Esophagus squamous epithelium (tissue), 5 donors: ENCODE measurements at regions not wholly inside any gene's neighbourhood (a gene's known extent, or its start where the extent isn't known, plus 50 kb on each side); places are given as distances from the start of the nearest gene placed in this dataset.

Experiments used
- DNase-seq: peaks from one replicate; lab custom pipeline; 2025; lab: John Stamatoyannopoulos, UW
- H3K27ac ChIP-seq, 4 donors: fragments of 200-600 bp; sonication (generic); one replicate each; pipeline ENCODE4 v1.5.1; 2016 to 2019; ENCODE audit warnings: mild to moderate bottlenecking in 1 of 4
- H3K27me3 ChIP-seq, 4 donors: fragments of 200-600 bp; sonication (generic); 1 replicate in 3 of 4; 2 replicates in 1 of 4; pipeline versions ENCODE4 v1.5.1 to v1.6.0; 2017 to 2021; ENCODE audit warnings: antibody characterized with exemption in 1 of 4
- H3K36me3 ChIP-seq, 3 donors: fragments of 200-600 bp; sonication (generic); one replicate each; pipeline ENCODE4 v1.5.1; 2016 to 2019
- H3K4me1 ChIP-seq, 3 donors: fragments of 200-600 bp; sonication (generic); one replicate each; pipeline ENCODE4 v1.5.1; 2017 to 2019
- H3K4me3 ChIP-seq, 4 donors: fragments of 200-600 bp; sonication (generic); 1 replicate in 3 of 4; 2 replicates in 1 of 4; pipeline ENCODE4 v1.5.1; 2016 to 2019; ENCODE audit warnings: mild to moderate bottlenecking in 2 of 4, moderate library complexity in 1 of 4
- H3K9me3 ChIP-seq, 3 donors: fragments of 200-600 bp; sonication (generic); one replicate each; pipeline ENCODE4 v1.5.1; 2016 to 2019
- POLR2A ChIP-seq, 4 donors: fragments of 450-650 bp; IDR thresholded peaks; one replicate each; pipeline ENCODE4 v1.6.1; 2017; ENCODE audit warnings: antibody characterized with exemption in 4 of 4, mild to moderate bottlenecking in 4 of 4, moderate library complexity in 3 of 4
- WGBS, 2 donors: methylation state at CpG; one replicate each; pipeline ENCODE4 v1.1.5; 2018; 5-methylcytosine and 5-hydroxymethylcytosine counted together
- intact Hi-C: fragments of 100-400 bp; cut with DNase I; formaldehyde crosslinking; loops from one replicate; pipeline ENCODE4 v1.15.0; 2022
- TF ChIP-seq, protein P1 (sequence below), 6 experiments: fragments of 450-650 bp in 4 of 6; fragments of 200-600 bp in 2 of 6; sonication (generic) in 2 of 6; IDR thresholded peaks; one replicate each; pipeline ENCODE4 v1.5.1; 2016 to 2019; ENCODE audit warnings: antibody characterized with exemption in 6 of 6, mild to moderate bottlenecking in 4 of 6, moderate library complexity in 4 of 6
- donor health status: DM: yes; HTN: yes; CAD: no.

GRCh38 chr6:95142101-95142500 is 435.2 kb upstream of the MANEA start:
- TF ChIP-seq POLR2A (IDR thresholded peaks at IDR 0.05), result no peak
- TF ChIP-seq, protein P1, sequence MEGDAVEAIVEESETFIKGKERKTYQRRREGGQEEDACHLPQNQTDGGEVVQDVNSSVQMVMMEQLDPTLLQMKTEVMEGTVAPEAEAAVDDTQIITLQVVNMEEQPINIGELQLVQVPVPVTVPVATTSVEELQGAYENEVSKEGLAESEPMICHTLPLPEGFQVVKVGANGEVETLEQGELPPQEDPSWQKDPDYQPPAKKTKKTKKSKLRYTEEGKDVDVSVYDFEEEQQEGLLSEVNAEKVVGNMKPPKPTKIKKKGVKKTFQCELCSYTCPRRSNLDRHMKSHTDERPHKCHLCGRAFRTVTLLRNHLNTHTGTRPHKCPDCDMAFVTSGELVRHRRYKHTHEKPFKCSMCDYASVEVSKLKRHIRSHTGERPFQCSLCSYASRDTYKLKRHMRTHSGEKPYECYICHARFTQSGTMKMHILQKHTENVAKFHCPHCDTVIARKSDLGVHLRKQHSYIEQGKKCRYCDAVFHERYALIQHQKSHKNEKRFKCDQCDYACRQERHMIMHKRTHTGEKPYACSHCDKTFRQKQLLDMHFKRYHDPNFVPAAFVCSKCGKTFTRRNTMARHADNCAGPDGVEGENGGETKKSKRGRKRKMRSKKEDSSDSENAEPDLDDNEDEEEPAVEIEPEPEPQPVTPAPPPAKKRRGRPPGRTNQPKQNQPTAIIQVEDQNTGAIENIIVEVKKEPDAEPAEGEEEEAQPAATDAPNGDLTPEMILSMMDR (IDR thresholded peaks at IDR 0.05), result no peak
- no peak for DNase-seq
- intact Hi-C loops, result no loop called here
- Histone ChIP-seq H3K4me3 (no peak overlapping the region), H3K27ac (no peak overlapping the region), H3K9me3 (no peaks in the 10 kb centered on the region), H3K36me3 (no peaks in the 10 kb centered on the region), H3K27me3 (no peaks in the 10 kb centered on the region), H3K4me1 (no peaks in the 10 kb centered on the region)
- 81 to 93% methylated on average over 2 of the region's 2 CpGs for WGBS, 2 donors

DNA sequence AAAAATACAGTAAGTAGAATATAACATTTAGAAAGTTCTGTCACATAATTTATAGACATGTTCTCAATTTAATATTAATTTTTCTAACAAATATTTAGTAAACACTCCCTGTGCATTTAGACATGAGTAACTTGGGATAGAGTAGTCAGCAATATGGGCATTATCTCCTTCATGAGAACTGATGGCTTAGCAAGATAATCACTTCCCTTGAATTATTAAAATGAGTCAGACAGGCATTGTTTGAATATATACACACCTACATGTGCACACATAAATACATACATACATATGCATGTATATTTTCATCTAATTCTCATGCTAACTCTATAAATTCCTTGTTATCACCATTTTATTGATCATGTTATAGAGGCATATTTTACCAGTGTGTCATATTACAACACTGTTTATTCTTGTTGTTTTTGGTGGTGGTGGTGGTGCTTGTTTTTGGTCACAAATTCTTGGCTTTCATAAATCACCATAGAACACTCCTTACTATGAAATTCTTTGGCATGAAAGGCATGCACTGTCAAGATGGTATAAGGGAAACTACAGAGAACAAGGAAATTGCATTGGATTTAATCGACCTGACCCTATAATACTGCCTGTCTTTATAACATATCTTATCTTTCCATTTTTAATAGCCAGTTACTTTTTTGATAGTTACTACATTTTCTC is 434.5 kb upstream of the MANEA start:
- H3K4me3 ChIP-seq, result no peak overlapping the region
- intact Hi-C loops, result no loop called here
- no peak overlapping the region for H3K27ac ChIP-seq
- H3K4me1 ChIP-seq, result no peaks in the 10 kb centered on the region
- DNase-seq, result no peak
- no peaks in the 10 kb centered on the region for H3K27me3 ChIP-seq
- H3K36me3 ChIP-seq, result no peaks in the 10 kb centered on the region
- no peaks in the 10 kb centered on the region for H3K9me3 ChIP-seq
- TF ChIP-seq, protein P1 (IDR thresholded peaks at IDR 0.05), result no peak
- no peak for TF ChIP-seq POLR2A (IDR thresholded peaks at IDR 0.05)
- WGBS, 2 donors, result 59 to 60% methylated on average over 1 of the region's 1 CpG

DNA sequence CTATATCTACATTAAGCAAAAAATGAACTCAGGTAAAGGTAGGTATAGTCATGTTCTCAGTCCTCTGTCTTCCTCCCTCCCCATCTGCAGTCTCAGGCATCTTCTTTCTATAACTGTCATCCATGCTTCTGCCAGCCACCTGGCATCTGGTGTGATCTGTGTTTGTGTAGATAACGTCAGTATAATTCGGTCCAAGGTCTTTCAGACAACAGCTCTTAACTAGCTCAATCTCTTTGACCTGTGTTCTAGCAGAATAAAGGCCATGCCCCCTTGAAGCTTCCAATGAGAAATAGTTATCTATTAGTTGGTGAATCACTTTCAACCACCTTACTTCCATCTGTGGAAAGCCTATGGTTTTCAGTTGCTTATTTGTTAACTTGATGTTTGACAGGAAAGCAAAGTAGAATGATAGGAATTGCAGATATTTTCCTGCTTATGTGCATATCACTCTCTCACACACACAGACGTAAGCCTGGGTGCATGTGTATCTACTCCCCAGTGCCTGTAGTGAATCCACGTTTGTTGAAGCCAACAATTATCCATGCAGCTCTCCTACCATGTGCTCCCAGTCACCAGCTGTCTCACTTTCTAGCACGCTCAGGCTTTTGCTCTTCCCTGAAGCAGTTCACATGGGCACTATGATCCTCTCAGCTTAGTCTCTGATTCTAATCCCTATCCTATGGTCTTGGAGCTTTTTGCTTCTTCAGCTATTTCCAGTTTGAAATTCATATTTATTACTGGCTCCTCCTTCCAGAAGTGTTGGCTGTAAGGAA is 433.7 kb upstream of the MANEA start:
- no peak for DNase-seq
- Histone ChIP-seq H3K4me3 (no peak overlapping the region), H3K4me1 (no peaks in the 10 kb centered on the region), H3K36me3 (no peaks in the 10 kb centered on the region), H3K27me3 (no peaks in the 10 kb centered on the region), H3K9me3 (no peaks in the 10 kb centered on the region), H3K27ac (no peak overlapping the region)
- intact Hi-C loops, result no loop called here
- TF ChIP-seq, protein P1 (IDR thresholded peaks at IDR 0.05), result no peak
- no peak for TF ChIP-seq POLR2A (IDR thresholded peaks at IDR 0.05)
- WGBS, 2 donors, result 40 to 43% methylated on average over 5 of the region's 5 CpGs

DNA sequence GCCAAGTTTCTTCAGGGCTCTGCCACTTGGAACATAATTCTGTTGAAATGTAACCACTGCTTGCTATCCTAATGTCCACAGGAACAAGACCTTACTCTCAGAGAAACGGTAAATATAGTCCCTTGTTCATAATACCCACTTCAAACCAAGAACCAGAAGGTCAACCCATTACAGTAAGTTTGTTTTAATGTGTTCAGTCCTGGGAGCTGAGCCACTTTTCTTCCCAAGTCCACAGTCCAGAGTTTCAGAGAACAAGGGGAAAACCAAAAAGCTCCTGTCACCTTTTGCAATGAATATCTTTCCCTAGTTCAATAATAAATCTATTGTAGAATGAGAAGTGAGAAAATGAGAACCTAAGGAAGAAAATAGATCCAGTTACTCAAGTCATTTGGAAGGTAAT is 431.9 kb upstream of the MANEA start:
- H3K27me3 ChIP-seq, result no peaks in the 10 kb centered on the region

DNA sequence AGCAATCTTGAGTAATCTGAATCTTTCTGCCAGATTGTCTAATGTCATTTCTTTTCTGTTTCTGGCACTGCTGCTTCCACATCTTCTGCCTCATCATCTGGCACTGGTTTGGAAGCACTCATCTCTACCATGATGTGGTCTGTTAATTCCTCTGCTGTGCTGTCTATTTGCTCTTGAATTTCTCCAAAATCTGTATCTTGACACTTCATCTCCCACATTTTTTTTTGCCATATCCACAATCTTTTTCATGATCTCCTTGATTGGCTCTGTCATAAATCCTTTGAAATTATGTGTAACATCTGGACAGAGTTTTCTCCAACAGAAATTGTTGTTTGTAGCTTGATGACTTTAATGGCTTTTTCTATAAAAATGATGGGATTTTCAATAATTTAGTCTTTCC is 417.8 kb upstream of the MANEA start:
- Histone ChIP-seq H3K4me3 (no peak overlapping the region), H3K9me3 (no peaks in the 10 kb centered on the region), H3K4me1 (no peaks in the 10 kb centered on the region), H3K27ac (no peak overlapping the region), H3K27me3 (no peaks in the 10 kb centered on the region), H3K36me3 (no peaks in the 10 kb centered on the region)
- TF ChIP-seq, protein P1 (IDR thresholded peaks at IDR 0.05), result no peak
- TF ChIP-seq POLR2A (IDR thresholded peaks at IDR 0.05), result no peak
- no peak for DNase-seq
- intact Hi-C loops, result no loop called here

More for the DNA sequence above, 431.9 kb upstream of the MANEA start:
- no peaks in the 10 kb centered on the region for H3K4me1 ChIP-seq
- H3K27ac ChIP-seq, result no peak overlapping the region
- DNase-seq, result no peak
- 42 to 44% methylated on average over 1 of the region's 1 CpG for WGBS, 2 donors
- no peaks in the 10 kb centered on the region for H3K36me3 ChIP-seq
- no peaks in the 10 kb centered on the region for H3K9me3 ChIP-seq
- intact Hi-C loops, result no loop called here
- TF ChIP-seq POLR2A (IDR thresholded peaks at IDR 0.05), result no peak
- TF ChIP-seq, protein P1 (IDR thresholded peaks at IDR 0.05), result no peak
- no peak overlapping the region for H3K4me3 ChIP-seq
